MM.1S (cell line): ENCODE measurements at regions not wholly inside any gene's neighbourhood (a gene's known extent, or its start where the extent isn't known, plus 50 kb on each side); places are given as distances from the start of the nearest gene placed in this dataset.

Experiments used
- DNase-seq: peaks from one replicate; pipeline ENCODE4 v3.0.0-alpha.2; 2015
- H2AFZ ChIP-seq: fragments of 300-600 bp; sonication (generic); 2 replicates; pipeline ENCODE4 v1.6.0; 2016; ENCODE audit warnings: antibody characterized with exemption, low read length
- H3F3A ChIP-seq: fragments of 300-600 bp; sonication (generic); 2 replicates; pipeline ENCODE4 v1.6.1; 2016; ENCODE audit warnings: mild to moderate bottlenecking, antibody characterized with exemption, low read length, moderate library complexity, mixed read lengths; ENCODE audit not compliant: insufficient read depth
- H3K27ac ChIP-seq: fragments of 300-600 bp; sonication (generic); 2 replicates; pipeline ENCODE4 v1.5.1; 2016; ENCODE audit warnings: mild to moderate bottlenecking, low read length
- H3K27me3 ChIP-seq: fragments of 300-600 bp; sonication (generic); replicated peaks from 2 replicates; pipeline ENCODE4 v1.6.0; 2016; ENCODE audit warnings: low read length; ENCODE audit not compliant: insufficient read depth
- H3K36me3 ChIP-seq: fragments of 300-600 bp; sonication (generic); replicated peaks from 2 replicates; pipeline ENCODE4 v1.6.1; 2016; ENCODE audit warnings: mild to moderate bottlenecking, low read length, mixed read lengths; ENCODE audit not compliant: insufficient read depth
- H3K4me1 ChIP-seq: fragments of 300-600 bp; sonication (generic); 2 replicates; pipeline ENCODE4 v1.6.1; 2016; ENCODE audit warnings: low read length, mixed read lengths
- H3K4me2 ChIP-seq: fragments of 300-600 bp; sonication (generic); 2 replicates; pipeline ENCODE4 v1.6.0; 2016; ENCODE audit warnings: low read depth, low read length
- H3K4me3 ChIP-seq: fragments of 300-600 bp; sonication (generic); 2 replicates; pipeline ENCODE4 v1.5.1; 2016; ENCODE audit warnings: low read length, mixed read lengths
- H3K79me2 ChIP-seq: fragments of 300-600 bp; sonication (generic); 2 replicates; pipeline ENCODE4 v1.6.1; 2016; ENCODE audit warnings: mixed run types, low read length, mixed read lengths
- H3K9ac ChIP-seq: fragments of 300-600 bp; sonication (generic); 2 replicates; pipeline ENCODE4 v1.6.1; 2016; ENCODE audit warnings: low read length, mixed read lengths
- H3K9me2 ChIP-seq: fragments of 300-600 bp; sonication (generic); replicated peaks from 2 replicates; pipeline ENCODE4 v1.6.1; 2016; ENCODE audit warnings: mild to moderate bottlenecking, low read length, mixed read lengths; ENCODE audit not compliant: insufficient read depth
- H3K9me3 ChIP-seq: fragments of 300-600 bp; sonication (generic); replicated peaks from 2 replicates; pipeline ENCODE4 v1.6.1; 2016; ENCODE audit warnings: mild to moderate bottlenecking, low read length, mixed read lengths; ENCODE audit not compliant: insufficient read depth
- H4K20me1 ChIP-seq: fragments of 300-600 bp; sonication (generic); 2 replicates; pipeline ENCODE4 v1.6.1; 2016; ENCODE audit warnings: mild to moderate bottlenecking, low read length, moderate library complexity, mixed read lengths; ENCODE audit not compliant: insufficient read depth
- CTCF ChIP-seq: fragments of 300-600 bp; sonication (generic); IDR thresholded peaks from 2 replicates; pipeline ENCODE4 v1.5.1; 2016; ENCODE audit warnings: antibody characterized with exemption, low read length, mixed read lengths
- EZH2 ChIP-seq: fragments of 300-600 bp; sonication (generic); optimal IDR thresholded peaks from 2 replicates; pipeline ENCODE3; 2017; ENCODE audit warnings: low read depth, mild to moderate bottlenecking, antibody characterized with exemption, low read length, mixed read lengths
- EZH2phosphoT487 ChIP-seq: fragments of 300-600 bp; sonication (generic); IDR thresholded peaks from 2 replicates; pipeline ENCODE4 v1.6.1; 2018; ENCODE audit warnings: antibody characterized with exemption, low read length

- Histone ChIP-seq H3K9ac (no peak overlapping the region), H3F3A (no peaks in the 10 kb centered on the region), H3K79me2 (no peaks in the 10 kb centered on the region), H4K20me1 (no peaks in the 10 kb centered on the region), H3K4me3 (no peak overlapping the region), H3K4me1 (no peaks in the 10 kb centered on the region), H3K27ac (no peak overlapping the region), H3K4me2 (no peak overlapping the region), H3K9me2 (no peaks in the 10 kb centered on the region), H3K9me3 (no peaks in the 10 kb centered on the region), H3K27me3 (no peaks in the 10 kb centered on the region), H2AFZ (no peak overlapping the region), H3K36me3 (no peaks in the 10 kb centered on the region)
- DNase-seq, result no peak
- TF ChIP-seq EZH2 (no peak), CTCF (no peak), EZH2phosphoT487 (no peak)
Measured at GRCh38 chr2:18849841-18850578, 260.6 kb upstream of the NT5C1B start.

- Histone ChIP-seq H3K4me2 (no peak overlapping the region), H4K20me1 (no peaks in the 10 kb centered on the region), H3K9me2 (no peaks in the 10 kb centered on the region), H3K4me1 (no peaks in the 10 kb centered on the region), H3K27ac (no peak overlapping the region), H3K9ac (no peak overlapping the region), H3K36me3 (no peaks in the 10 kb centered on the region), H3K79me2 (no peaks in the 10 kb centered on the region), H3K9me3 (no peaks in the 10 kb centered on the region), H3F3A (no peaks in the 10 kb centered on the region), H3K27me3 (no peaks in the 10 kb centered on the region), H2AFZ (no peak overlapping the region), H3K4me3 (no peak overlapping the region)
- no peak for DNase-seq
- TF ChIP-seq EZH2, result no peak
- TF ChIP-seq CTCF, result no peak
- no peak for TF ChIP-seq EZH2phosphoT487
Measured at GRCh38 chr2:18848646-18849045, 259.3 kb upstream of the NT5C1B start.

GRCh38 chr2:18845854-18846445, 256.6 kb upstream of the NT5C1B start:
- DNase-seq, result no peak
- Histone ChIP-seq H3K9me3 (no peaks in the 10 kb centered on the region), H3K4me2 (no peak overlapping the region), H3K27me3 (no peaks in the 10 kb centered on the region), H3K36me3 (no peaks in the 10 kb centered on the region), H4K20me1 (no peaks in the 10 kb centered on the region), H3K27ac (no peak overlapping the region), H3F3A (no peaks in the 10 kb centered on the region), H3K9ac (no peak overlapping the region), H3K4me3 (no peak overlapping the region), H3K9me2 (no peaks in the 10 kb centered on the region), H2AFZ (no peak overlapping the region), H3K79me2 (no peaks in the 10 kb centered on the region), H3K4me1 (no peaks in the 10 kb centered on the region)
- TF ChIP-seq CTCF (no peak), EZH2 (no peak), EZH2phosphoT487 (no peak)
